Endothelial cell (in vitro differentiated cells): ENCODE measurements at regions not wholly inside any gene's neighbourhood (a gene's known extent, or its start where the extent isn't known, plus 50 kb on each side); places are given as distances from the start of the nearest gene placed in this dataset.
A peak's percentile ranks its signal among the peaks of the same experiment; 100 is the strongest.

ENCODE experiments used
- DNase-seq: peaks from one replicate; pipeline ENCODE4 v3.0.0; 2021; ENCODE audit warnings: low spot score
- H3K27ac Mint-ChIP-seq: one replicate; pipeline ENCODE4 v1.8.0; 2021; ENCODE audit warnings: mixed read lengths, inconsistent platforms; ENCODE audit not compliant: unreplicated experiment
- H3K27me3 Mint-ChIP-seq: one replicate; pipeline ENCODE4 v1.8.0; 2021; ENCODE audit warnings: mild to moderate bottlenecking, moderate library complexity, mixed read lengths, inconsistent platforms; ENCODE audit not compliant: unreplicated experiment
- H3K36me3 Mint-ChIP-seq: one replicate; pipeline ENCODE4 v1.8.0; 2021; ENCODE audit warnings: mild to moderate bottlenecking, low read depth, mixed read lengths, inconsistent platforms; ENCODE audit not compliant: unreplicated experiment
- H3K4me1 Mint-ChIP-seq: one replicate; pipeline ENCODE4 v1.8.0; 2021; ENCODE audit warnings: mild to moderate bottlenecking, mixed read lengths, inconsistent platforms; ENCODE audit not compliant: unreplicated experiment
- H3K4me3 Mint-ChIP-seq: one replicate; pipeline ENCODE4 v1.8.0; 2021; ENCODE audit warnings: mild to moderate bottlenecking, mixed read lengths, inconsistent platforms; ENCODE audit not compliant: unreplicated experiment
- H3K9me3 Mint-ChIP-seq: one replicate; pipeline ENCODE4 v1.8.0; 2021; ENCODE audit warnings: mixed read lengths, inconsistent platforms; ENCODE audit not compliant: unreplicated experiment
- CTCF ChIP-seq: fragments of 200-600 bp; sonication (generic); IDR thresholded peaks from one replicate; pipeline ENCODE4 v1.5.0; 2021; ENCODE audit warnings: antibody characterized with exemption; ENCODE audit not compliant: unreplicated experiment

- Mint-ChIP-seq H3K4me1 (no peaks in the 10 kb centered on the region), H3K36me3 (no peaks in the 10 kb centered on the region), H3K27ac (no peak overlapping the region), H3K27me3 (no peaks in the 10 kb centered on the region), H3K9me3 (no peaks in the 10 kb centered on the region), H3K4me3 (no peak overlapping the region)
- DNase-seq = no peak
- TF ChIP-seq CTCF = no peak
These were observed 207.7 kb upstream of the DACH1 start for GRCh38 chr13:72074663-72075062.

- no peaks in the 10 kb centered on the region for H3K36me3 Mint-ChIP-seq
- no peak for DNase-seq
- no peak overlapping the region for H3K4me3 Mint-ChIP-seq
- no peak for TF ChIP-seq CTCF
- no peak overlapping the region for H3K27ac Mint-ChIP-seq
- no peaks in the 10 kb centered on the region for H3K9me3 Mint-ChIP-seq
- no peaks in the 10 kb centered on the region for H3K4me1 Mint-ChIP-seq
- no peaks in the 10 kb centered on the region for H3K27me3 Mint-ChIP-seq
These were observed 205.3 kb upstream of the DACH1 start for GRCh38 chr13:72072261-72072660.

GRCh38 chr13:72071713-72072112, 204.7 kb upstream of the DACH1 start:
- H3K27ac Mint-ChIP-seq = no peak overlapping the region
- no peaks in the 10 kb centered on the region for H3K9me3 Mint-ChIP-seq
- TF ChIP-seq CTCF = no peak
- no peaks in the 10 kb centered on the region for H3K4me1 Mint-ChIP-seq
- H3K4me3 Mint-ChIP-seq = no peak overlapping the region
- no peaks in the 10 kb centered on the region for H3K36me3 Mint-ChIP-seq
- DNase-seq = no peak
- no peaks in the 10 kb centered on the region for H3K27me3 Mint-ChIP-seq

- H3K27me3 Mint-ChIP-seq = peaks cover 3% of the 10 kb centered on the region
- no peak overlapping the region for H3K27ac Mint-ChIP-seq
- H3K9me3 Mint-ChIP-seq = peaks cover 5% of the 10 kb centered on the region
These were observed 195.6 kb upstream of the DACH1 start for GRCh38 chr13:72062566-72062965.

GRCh38 chr13:72061613-72062012, 194.6 kb upstream of the DACH1 start:
- Mint-ChIP-seq H3K36me3 (no peaks in the 10 kb centered on the region), H3K9me3 (peaks cover 5% of the 10 kb centered on the region), H3K27ac (no peak overlapping the region), H3K4me1 (no peaks in the 10 kb centered on the region), H3K27me3 (peaks cover 3% of the 10 kb centered on the region), H3K4me3 (no peak overlapping the region)
- no peak for DNase-seq
- TF ChIP-seq CTCF = no peak

More at GRCh38 chr13:72062566-72062965, 195.6 kb upstream of the DACH1 start:
- peak; percentile 7 for DNase-seq
- Mint-ChIP-seq H3K4me3 (no peak overlapping the region), H3K4me1 (no peaks in the 10 kb centered on the region), H3K36me3 (no peaks in the 10 kb centered on the region)
- TF ChIP-seq CTCF = no peak
